SK-N-SH treated with all-trans-retinoic acid at 6 μM for 48 hours (cell line): ENCODE measurements at regions not wholly inside any gene's neighbourhood (a gene's known extent, or its start where the extent isn't known, plus 50 kb on each side); places are given as distances from the start of the nearest gene placed in this dataset.

Experiments used
- PPARA ChIP-seq: fragments of 250-450 bp; sonication (Bioruptor Pico); IDR thresholded peaks from 2 replicates; pipeline ENCODE4 v1.5.0; 2020; ENCODE audit warnings: mild to moderate bottlenecking, borderline replicate concordance
- ZNF70 ChIP-seq: fragments of 450-650 bp; formaldehyde crosslinking; IDR thresholded peaks from 2 replicates; pipeline ENCODE4 v1.5.0; 2020; ENCODE audit warnings: mild to moderate bottlenecking, moderate library complexity

DNA sequence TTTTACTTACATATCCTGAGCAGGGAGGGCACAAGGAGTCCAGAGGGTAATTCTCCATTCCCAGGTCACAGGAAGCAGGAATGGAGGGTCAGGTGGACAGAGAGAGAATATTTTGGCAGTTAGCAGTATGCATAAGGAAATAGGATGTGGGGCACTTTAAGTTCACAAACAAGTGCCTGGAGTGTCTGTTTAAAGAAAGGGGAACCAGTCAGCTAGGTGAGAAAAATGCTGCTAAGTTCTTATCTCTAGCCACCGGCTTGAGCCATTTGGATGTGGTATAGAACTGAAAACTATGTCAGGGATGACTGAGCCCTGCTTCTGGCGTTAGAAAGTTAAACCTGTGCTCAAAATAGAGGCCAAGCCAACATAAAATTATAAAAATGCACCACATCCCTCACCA, 739.7 kb upstream of the NCAM2 start:
- no peak for TF ChIP-seq PPARA (CRISPR knock-in tag)
- TF ChIP-seq ZNF70 (CRISPR knock-in tag) = no peak
